ENCODE measurements at regions not wholly inside any gene's neighbourhood (a gene's known extent, or its start where the extent isn't known, plus 50 kb on each side); places are given as distances from the start of the nearest gene placed in this dataset.

- POLR2A ChIA-PET = interaction anchor here (0.6 kb wide), 1 partner anchor 76 kb away, joined by 3 read pairs; no protein-coding TSS in a partner anchor
- DNase-seq (ENCODE audit: low read depth, low spot score) (no peak), ATAC-seq (no peak)
- no peaks in the 10 kb centered on the region for H3K36me3 ChIP-seq (ENCODE audit: control insufficient read depth, insufficient read depth, low read length)
- H3K27ac ChIP-seq (ENCODE audit: low read length) = peak overlapping the region; percentile 39; the same call in 1 of the 2 replicates
- in situ Hi-C loops (cut with HindIII; ENCODE audit: low pct_unique_long_range_greater_than_20kb, low sequenced_read_pairs) = no loop called here
- H3K4me3 ChIP-seq (ENCODE audit: low read depth in 2 of 2, low read length in 2 of 2) = no peak overlapping the region
- BruUV-seq (replicated peaks) = no TSS peak
- TF ChIP-seq SIN3A (IDR thresholded peaks at IDR 0.05; ENCODE audit: borderline replicate concordance, insufficient read depth, low read depth, low read length) (no peak), POLR2AphosphoS5 (IDR thresholded peaks at IDR 0.05; ENCODE audit: low read depth, low read length) (no peak), TCF7L2 (IDR thresholded peaks at IDR 0.05; ENCODE audit: low read depth, low read length) (no peak), CTCF (IDR thresholded peaks at IDR 0.05) (no peak), REST (IDR thresholded peaks at IDR 0.05; ENCODE audit: insufficient read depth in 1 of 2, low read depth in 2 of 2, low read length in 1 of 2) (no peak)
- no peaks in the 10 kb centered on the region for H3K4me1 ChIP-seq (ENCODE audit: control insufficient read depth, insufficient read depth, low read length)
- intact Hi-C loops (cut with micrococcal nuclease; ENCODE audit: unreplicated experiment) = no loop called here
- CTCF ChIA-PET = no interaction called here
- no peaks in the 10 kb centered on the region for H3K27me3 ChIP-seq (ENCODE audit: control insufficient read depth, insufficient read depth, low read length)
- H3K9me3 ChIP-seq (ENCODE audit: control insufficient read depth, insufficient read depth, low read depth, low read length) = no peaks in the 10 kb centered on the region
Measured at GRCh38 chr3:27641888-27642601, 80.1 kb downstream of the EOMES start.

- BruUV-seq (replicated peaks) = no TSS peak
- CTCF ChIA-PET = no interaction called here
- POLR2A ChIA-PET = no interaction called here
- DNase-seq (ENCODE audit: low read depth, low spot score) = no peak
- in situ Hi-C loops (cut with HindIII; ENCODE audit: low pct_unique_long_range_greater_than_20kb, low sequenced_read_pairs) = no loop called here
- ATAC-seq = no peak
- TF ChIP-seq POLR2AphosphoS5 (IDR thresholded peaks at IDR 0.05; ENCODE audit: low read depth, low read length) (no peak), SIN3A (IDR thresholded peaks at IDR 0.05; ENCODE audit: borderline replicate concordance, insufficient read depth, low read depth, low read length) (no peak), CTCF (IDR thresholded peaks at IDR 0.05) (no peak), REST (IDR thresholded peaks at IDR 0.05; ENCODE audit: insufficient read depth in 1 of 2, low read depth in 2 of 2, low read length in 1 of 2) (no peak), TCF7L2 (IDR thresholded peaks at IDR 0.05; ENCODE audit: low read depth, low read length) (no peak)
- Histone ChIP-seq H3K27ac (ENCODE audit: low read length) (no peak overlapping the region; the same call in 1 of the 2 replicates), H3K36me3 (ENCODE audit: control insufficient read depth, insufficient read depth, low read length) (no peaks in the 10 kb centered on the region), H3K4me1 (ENCODE audit: control insufficient read depth, insufficient read depth, low read length) (peaks cover 3% of the 10 kb centered on the region; the same call in 1 of the 2 replicates), H3K4me3 (ENCODE audit: low read depth in 2 of 2, low read length in 2 of 2) (no peak overlapping the region), H3K9me3 (ENCODE audit: control insufficient read depth, insufficient read depth, low read depth, low read length) (no peaks in the 10 kb centered on the region), H3K27me3 (ENCODE audit: control insufficient read depth, insufficient read depth, low read length) (no peaks in the 10 kb centered on the region)
- intact Hi-C loops (cut with micrococcal nuclease; ENCODE audit: unreplicated experiment) = no loop called here
Measured at GRCh38 chr3:27641271-27641800, 80.8 kb downstream of the EOMES start.

Measured in Panc1 (cell line).